Keratinocyte (primary cell): ENCODE measurements at regions not wholly inside any gene's neighbourhood (a gene's known extent, or its start where the extent isn't known, plus 50 kb on each side); places are given as distances from the start of the nearest gene placed in this dataset.

ENCODE experiments used
- DNase-seq: peaks from one replicate; pipeline ENCODE4 v3.0.0-alpha.2; 2011; ENCODE audit warnings: low read depth, missing footprints, low spot score
- FAIRE-seq: peaks from 2 replicates; lab custom pipeline; 2011; peaks lifted over from hg19 to GRCh38; lab: Jason Lieb, UNC
- H2AFZ ChIP-seq: 2 replicates; pipeline ENCODE4 v1.6.0; 2012; ENCODE audit warnings: low read length, control low read depth, inconsistent platforms; ENCODE audit not compliant: control insufficient read depth
- H3K27ac ChIP-seq: 2 replicates; pipeline ENCODE4 v1.5.1; 2011; ENCODE audit warnings: low read length; ENCODE audit not compliant: control insufficient read depth, insufficient read depth
- H3K27me3 ChIP-seq: 3 replicates; pipeline ENCODE4 v1.6.0; 2011; ENCODE audit warnings: low read length; ENCODE audit not compliant: control insufficient read depth, insufficient read depth; ENCODE audit errors: extremely low read depth
- H3K36me3 ChIP-seq, 2 experiments: 2 replicates in 1 of 2; 3 replicates in 1 of 2; pipeline ENCODE4 v1.5.1; 2011; ENCODE audit warnings: low read length in 2 of 2, mild to moderate bottlenecking in 1 of 2; ENCODE audit not compliant: control insufficient read depth in 2 of 2, insufficient read depth in 2 of 2; ENCODE audit errors: extremely low read depth in 1 of 2
- H3K4me1 ChIP-seq: 3 replicates; pipeline ENCODE4 v1.5.1; 2011; ENCODE audit warnings: low read length; ENCODE audit not compliant: control insufficient read depth, insufficient read depth; ENCODE audit errors: extremely low read depth
- H3K4me2 ChIP-seq: 3 replicates; pipeline ENCODE4 v1.6.0; 2011; ENCODE audit warnings: low read depth, low read length; ENCODE audit not compliant: control insufficient read depth, insufficient read depth; ENCODE audit errors: extremely low read depth
- H3K4me3 ChIP-seq, 3 experiments: fragments of 200-600 bp in 1 of 3; sonication (generic) in 1 of 3; 2 replicates in 2 of 3; 3 replicates in 1 of 3; pipeline ENCODE4 v1.5.1; 2011 to 2016; ENCODE audit warnings: low read length in 3 of 3, mild to moderate bottlenecking in 3 of 3, control low read depth in 2 of 3, inconsistent platforms in 1 of 3, low read depth in 1 of 3, mixed read lengths in 1 of 3, mixed run types in 1 of 3, moderate library complexity in 1 of 3; ENCODE audit not compliant: control insufficient read depth in 2 of 3, insufficient read depth in 2 of 3; ENCODE audit errors: extremely low read depth in 1 of 3
- H3K79me2 ChIP-seq: 2 replicates; pipeline ENCODE4 v1.6.0; 2012; ENCODE audit warnings: low read length; ENCODE audit not compliant: control insufficient read depth, insufficient read depth
- H3K9ac ChIP-seq: 3 replicates; pipeline ENCODE4 v1.6.0; 2011; ENCODE audit warnings: low read length; ENCODE audit not compliant: control insufficient read depth, insufficient read depth; ENCODE audit errors: extremely low read depth
- H3K9me1 ChIP-seq: 3 replicates; pipeline ENCODE4 v1.6.0; 2011; ENCODE audit warnings: low read length; ENCODE audit not compliant: control insufficient read depth, insufficient read depth; ENCODE audit errors: extremely low read depth
- H3K9me3 ChIP-seq: 2 replicates; pipeline ENCODE4 v1.5.1; 2012; ENCODE audit warnings: low read depth, low read length; ENCODE audit not compliant: control insufficient read depth
- H4K20me1 ChIP-seq: 3 replicates; pipeline ENCODE4 v1.6.0; 2011; ENCODE audit warnings: low read length; ENCODE audit not compliant: control insufficient read depth, insufficient read depth; ENCODE audit errors: extremely low read depth
- EZH2 ChIP-seq: IDR thresholded peaks from one replicate; pipeline ENCODE4 v1.6.1; 2012; ENCODE audit warnings: inconsistent platforms, mild to moderate bottlenecking, low read length, moderate library complexity
- dilution Hi-C: fragments of 300-500 bp; cut with MboI; formaldehyde crosslinking; loops from one replicate; pipeline ENCODE4 v1.7.0; 2020; ENCODE audit warnings: low sequenced_read_pairs; ENCODE audit not compliant: extremely low pct_ligation_motif_present
- TF ChIP-seq, protein P1 (sequence below), 3 experiments: IDR thresholded peaks in 1 of 3; conservative IDR thresholded peaks in 1 of 3; optimal IDR thresholded peaks in 1 of 3; 2 replicates in 2 of 3; 3 replicates in 1 of 3; pipeline versions ENCODE3 to v1.5.1; 2011; ENCODE audit warnings: low read length in 3 of 3, mild to moderate bottlenecking in 3 of 3, moderate library complexity in 2 of 3, control low read depth in 1 of 3, inconsistent platforms in 1 of 3; ENCODE audit not compliant: insufficient read depth in 2 of 3; ENCODE audit errors: extremely low read depth in 1 of 3

DNA sequence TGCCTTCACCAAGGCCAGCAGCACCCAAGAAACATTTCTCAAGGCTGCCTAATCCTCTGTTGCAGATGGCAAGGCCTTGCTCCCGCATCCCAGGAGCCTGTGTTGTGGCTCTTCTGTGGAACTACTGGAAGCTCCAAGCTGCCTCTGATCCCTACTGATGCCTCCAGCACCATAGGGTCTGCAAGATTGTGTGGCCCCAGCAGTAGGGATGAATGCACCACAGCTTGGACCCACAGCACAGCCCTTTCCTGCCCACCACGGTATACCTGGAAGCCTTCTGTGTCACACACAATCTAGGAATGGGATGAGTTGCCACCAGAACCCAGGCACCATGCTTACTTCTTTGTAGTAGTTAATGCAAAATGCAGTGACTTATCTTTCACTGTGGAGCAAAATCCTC lies 291.1 kb upstream of the FOXQ1 start:
- Histone ChIP-seq H3K36me3 (no peaks in the 10 kb centered on the region), H3K4me3 (no peak overlapping the region), H3K9me3 (no peaks in the 10 kb centered on the region), H3K27ac (no peak overlapping the region), H3K4me2 (no peak overlapping the region), H3K9me1 (no peaks in the 10 kb centered on the region), H3K27me3 (no peaks in the 10 kb centered on the region), H3K9ac (no peak overlapping the region), H3K79me2 (no peaks in the 10 kb centered on the region), H3K4me1 (no peaks in the 10 kb centered on the region), H4K20me1 (no peaks in the 10 kb centered on the region), H2AFZ (no peak overlapping the region)
- no peak for TF ChIP-seq EZH2
- TF ChIP-seq, protein P1, sequence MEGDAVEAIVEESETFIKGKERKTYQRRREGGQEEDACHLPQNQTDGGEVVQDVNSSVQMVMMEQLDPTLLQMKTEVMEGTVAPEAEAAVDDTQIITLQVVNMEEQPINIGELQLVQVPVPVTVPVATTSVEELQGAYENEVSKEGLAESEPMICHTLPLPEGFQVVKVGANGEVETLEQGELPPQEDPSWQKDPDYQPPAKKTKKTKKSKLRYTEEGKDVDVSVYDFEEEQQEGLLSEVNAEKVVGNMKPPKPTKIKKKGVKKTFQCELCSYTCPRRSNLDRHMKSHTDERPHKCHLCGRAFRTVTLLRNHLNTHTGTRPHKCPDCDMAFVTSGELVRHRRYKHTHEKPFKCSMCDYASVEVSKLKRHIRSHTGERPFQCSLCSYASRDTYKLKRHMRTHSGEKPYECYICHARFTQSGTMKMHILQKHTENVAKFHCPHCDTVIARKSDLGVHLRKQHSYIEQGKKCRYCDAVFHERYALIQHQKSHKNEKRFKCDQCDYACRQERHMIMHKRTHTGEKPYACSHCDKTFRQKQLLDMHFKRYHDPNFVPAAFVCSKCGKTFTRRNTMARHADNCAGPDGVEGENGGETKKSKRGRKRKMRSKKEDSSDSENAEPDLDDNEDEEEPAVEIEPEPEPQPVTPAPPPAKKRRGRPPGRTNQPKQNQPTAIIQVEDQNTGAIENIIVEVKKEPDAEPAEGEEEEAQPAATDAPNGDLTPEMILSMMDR (optimal IDR thresholded peaks at IDR 0.05 in 1 of 3, IDR thresholded peaks at IDR 0.05 in 1 of 3, conservative IDR thresholded peaks at IDR 0.05 in 1 of 3; ENCODE audit: extremely low read depth in 1 of 3, insufficient read depth in 2 of 3, low read length in 3 of 3), result no peak
- FAIRE-seq (no peak), DNase-seq (no peak)
- dilution Hi-C loops, result no loop called here

- FAIRE-seq, result no peak
- TF ChIP-seq, protein P1 (optimal IDR thresholded peaks at IDR 0.05 in 1 of 3, IDR thresholded peaks at IDR 0.05 in 1 of 3, conservative IDR thresholded peaks at IDR 0.05 in 1 of 3; ENCODE audit: extremely low read depth in 1 of 3, insufficient read depth in 2 of 3, low read length in 3 of 3), result no peak
- TF ChIP-seq EZH2, result no peak
Measured at GRCh38 chr6:1020133-1020532, 291.8 kb upstream of the FOXQ1 start.

More at GRCh38 chr6:1020133-1020532, 291.8 kb upstream of the FOXQ1 start:
- Histone ChIP-seq H3K27me3 (no peaks in the 10 kb centered on the region), H2AFZ (no peak overlapping the region), H3K4me2 (no peak overlapping the region), H3K36me3 (no peaks in the 10 kb centered on the region), H3K9me3 (no peaks in the 10 kb centered on the region), H3K4me3 (no peak overlapping the region), H3K27ac (no peak overlapping the region), H3K9ac (no peak overlapping the region), H3K9me1 (no peaks in the 10 kb centered on the region), H3K79me2 (no peaks in the 10 kb centered on the region), H4K20me1 (no peaks in the 10 kb centered on the region), H3K4me1 (no peaks in the 10 kb centered on the region)
- dilution Hi-C loops, result no loop called here
- DNase-seq, result no peak
